WTC11 (cell line): ENCODE measurements at regions not wholly inside any gene's neighbourhood (a gene's known extent, or its start where the extent isn't known, plus 50 kb on each side); places are given as distances from the start of the nearest gene placed in this dataset.

Source experiments
- ATAC-seq: fragments of 200-7000 bp; cut with Tn5 transposase; 2 replicates; pipeline ENCODE4 v1.10.0; 2021; ENCODE audit warnings: mild to moderate bottlenecking, moderate library complexity
- CTCF ChIA-PET: fragments of 300-600 bp; sonication (Branson Sonifier 250); formaldehyde crosslinking; loops from one replicate; lab custom pipeline; 2021; ENCODE audit warnings: antibody characterized with exemption; lab: Charles Lee
- POLR2A ChIA-PET: fragments of 350-600 bp; sonication (Branson Sonifier 250); formaldehyde crosslinking; loops from one replicate; lab custom pipeline; 2021; ENCODE audit warnings: antibody characterized with exemption; lab: Charles Lee
- DNase-seq: peaks from one replicate; pipeline ENCODE4 v3.0.0; 2021; ENCODE audit warnings: low spot score
- H3K27ac Mint-ChIP-seq: 2 replicates; pipeline ENCODE4 v1.8.0; 2021; ENCODE audit warnings: mixed read lengths
- H3K27me3 Mint-ChIP-seq: 2 replicates; pipeline ENCODE4 v1.8.0; 2021; ENCODE audit warnings: low read depth, mild to moderate bottlenecking, moderate library complexity, mixed read lengths
- H3K36me3 Mint-ChIP-seq: 2 replicates; pipeline ENCODE4 v1.8.0; 2021; ENCODE audit warnings: mixed read lengths
- H3K4me1 Mint-ChIP-seq: 2 replicates; pipeline ENCODE4 v1.8.0; 2022; ENCODE audit warnings: mixed read lengths
- H3K4me3 Mint-ChIP-seq: 2 replicates; pipeline ENCODE4 v1.8.0; 2021; ENCODE audit warnings: mild to moderate bottlenecking, moderate library complexity, mixed read lengths
- H3K9me3 Mint-ChIP-seq: 2 replicates; pipeline ENCODE4 v1.8.0; 2021; ENCODE audit warnings: mixed read lengths
- ATF3 ChIP-seq: sonication (generic); formaldehyde crosslinking; conservative IDR thresholded peaks from 2 replicates; pipeline ENCODE4 v1.8.1; 2022; ENCODE audit warnings: mild to moderate bottlenecking, missing genetic modification reagents
- FOXP1 ChIP-seq: sonication (generic); formaldehyde crosslinking; IDR thresholded peaks from 2 replicates; pipeline ENCODE4 v1.8.0; 2022; ENCODE audit warnings: missing genetic modification reagents, mild to moderate bottlenecking, moderate library complexity, borderline replicate concordance
- GABPB1 ChIP-seq: sonication (generic); formaldehyde crosslinking; IDR thresholded peaks from 2 replicates; pipeline ENCODE4 v1.8.1; 2023; ENCODE audit warnings: mild to moderate bottlenecking, missing genetic modification reagents
- GRHL2 ChIP-seq: fragments of 250-450 bp; sonication (Bioruptor Pico); IDR thresholded peaks from 2 replicates; pipeline ENCODE4 v1.8.0; 2022; ENCODE audit warnings: mild to moderate bottlenecking, moderate library complexity; ENCODE audit not compliant: insufficient replicate concordance, severe bottlenecking
- HMGA2 ChIP-seq: fragments of 250-450 bp; sonication (Bioruptor Pico); IDR thresholded peaks from 2 replicates; pipeline ENCODE4 v1.4.0; 2021; ENCODE audit warnings: mild to moderate bottlenecking, moderate library complexity
- KAT7 ChIP-seq: sonication (generic); formaldehyde crosslinking; IDR thresholded peaks from 2 replicates; pipeline ENCODE4 v1.8.1; 2023; ENCODE audit warnings: missing genetic modification reagents, mild to moderate bottlenecking, borderline replicate concordance
- NFATC4 ChIP-seq: fragments of 250-450 bp; sonication (Bioruptor Pico); IDR thresholded peaks from 2 replicates; pipeline ENCODE4 v1.9.0; 2021; ENCODE audit warnings: mild to moderate bottlenecking
- NR3C1 ChIP-seq: sonication (generic); formaldehyde crosslinking; conservative IDR thresholded peaks from 2 replicates; pipeline ENCODE4 v1.8.1; 2023; ENCODE audit warnings: low read depth, mild to moderate bottlenecking, missing genetic modification reagents
- OVOL2 ChIP-seq: fragments of 250-450 bp; sonication (Bioruptor Pico); IDR thresholded peaks from 2 replicates; pipeline ENCODE4 v1.9.0; 2021; ENCODE audit warnings: mild to moderate bottlenecking, borderline replicate concordance
- SP1 ChIP-seq: sonication (generic); formaldehyde crosslinking; conservative IDR thresholded peaks from 2 replicates; pipeline ENCODE4 v1.8.1; 2022; ENCODE audit warnings: missing genetic modification reagents
- TEAD1 ChIP-seq: sonication (generic); formaldehyde crosslinking; IDR thresholded peaks from 2 replicates; pipeline ENCODE4 v1.8.0; 2022; ENCODE audit warnings: mild to moderate bottlenecking, missing genetic modification reagents
- ZNF138 ChIP-seq: sonication (generic); formaldehyde crosslinking; conservative IDR thresholded peaks from 2 replicates; pipeline ENCODE4 v1.8.1; 2022; ENCODE audit warnings: mild to moderate bottlenecking, moderate library complexity, missing genetic modification reagents
- ZNF396 ChIP-seq: fragments of 250-450 bp; sonication (Bioruptor Pico); IDR thresholded peaks from 2 replicates; pipeline ENCODE4 v1.8.0; 2021; ENCODE audit warnings: mild to moderate bottlenecking, moderate library complexity, borderline replicate concordance
- TF ChIP-seq, protein P1 (sequence below): fragments of 250-450 bp; sonication (Bioruptor Pico); IDR thresholded peaks from 2 replicates; pipeline ENCODE4 v1.9.0; 2021; ENCODE audit warnings: moderate library complexity, mild to moderate bottlenecking, inconsistent platforms, borderline replicate concordance
- TF ChIP-seq, protein P2 (sequence below): sonication (generic); formaldehyde crosslinking; IDR thresholded peaks from 2 replicates; pipeline ENCODE4 v1.8.1; 2022; ENCODE audit warnings: low read depth, missing genetic modification reagents, borderline replicate concordance
- TF ChIP-seq, protein P3 (sequence below): sonication (generic); formaldehyde crosslinking; IDR thresholded peaks from 2 replicates; pipeline ENCODE4 v1.8.0; 2022; ENCODE audit warnings: mild to moderate bottlenecking, missing genetic modification reagents
- TF ChIP-seq, protein P4 (sequence below): fragments of 250-450 bp; sonication (Bioruptor Pico); conservative IDR thresholded peaks from 2 replicates; pipeline ENCODE4 v1.9.0; 2021; ENCODE audit warnings: mild to moderate bottlenecking

DNA sequence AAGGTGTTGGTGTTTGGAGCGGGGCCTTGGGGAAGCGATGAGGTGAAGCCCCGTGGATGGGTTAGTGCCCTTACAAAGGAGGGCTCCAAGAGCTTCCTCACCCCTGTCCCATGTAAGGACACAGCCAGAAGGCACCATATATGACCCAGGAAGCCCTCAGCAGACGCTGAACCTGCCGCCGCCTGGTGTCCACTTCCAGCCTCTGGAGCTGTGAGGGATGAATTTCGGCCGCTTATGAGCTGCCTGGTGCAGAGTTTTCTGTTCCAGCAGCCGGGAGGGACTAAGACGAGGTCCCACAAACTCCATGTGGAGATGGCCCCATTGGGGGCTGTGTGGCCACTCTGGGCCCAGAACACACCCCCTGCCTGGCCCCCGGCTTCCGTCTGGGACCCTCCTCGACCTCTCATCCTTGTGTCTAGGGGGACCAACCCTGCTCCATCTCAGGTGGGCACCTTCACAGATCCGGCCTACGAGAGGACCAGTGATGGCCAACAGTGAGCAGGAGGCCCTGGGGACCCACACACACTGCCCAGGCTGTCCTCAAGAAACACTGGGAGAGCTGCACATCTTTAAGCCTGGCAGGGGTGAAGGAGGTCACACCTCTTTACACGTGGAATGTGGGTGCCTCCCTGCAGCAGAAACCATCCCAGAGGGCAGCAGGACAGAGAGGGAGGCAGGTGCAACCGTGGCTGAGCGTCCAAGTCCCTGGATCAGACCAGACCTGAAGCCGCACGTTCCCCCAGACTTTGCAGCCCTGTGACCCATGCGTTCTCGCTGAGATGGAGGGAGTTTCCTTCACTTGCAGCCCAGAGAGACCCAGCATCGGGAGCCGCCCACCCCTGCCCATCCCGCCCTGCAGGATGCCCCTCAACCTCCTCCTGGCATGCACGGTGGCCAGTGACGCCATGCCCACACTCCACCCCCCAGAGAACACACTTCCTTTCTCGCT lies 96.1 kb downstream of the PDGFA start (continued):
- TF ChIP-seq, protein P1, sequence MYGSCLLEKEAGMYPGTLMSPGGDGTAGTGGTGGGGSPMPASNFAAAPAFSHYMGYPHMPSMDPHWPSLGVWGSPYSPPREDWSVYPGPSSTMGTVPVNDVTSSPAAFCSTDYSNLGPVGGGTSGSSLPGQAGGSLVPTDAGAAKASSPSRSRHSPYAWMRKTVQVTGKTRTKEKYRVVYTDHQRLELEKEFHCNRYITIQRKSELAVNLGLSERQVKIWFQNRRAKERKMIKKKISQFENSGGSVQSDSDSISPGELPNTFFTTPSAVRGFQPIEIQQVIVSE (CRISPR knock-in tag) = no peak
- TF ChIP-seq HMGA2 (no peak), FOXP1 (CRISPR knock-in tag) (no peak), ATF3 (CRISPR knock-in tag) (no peak), NFATC4 (no peak), ZNF138 (CRISPR knock-in tag) (no peak), KAT7 (CRISPR knock-in tag) (no peak)
- TF ChIP-seq, protein P2, sequence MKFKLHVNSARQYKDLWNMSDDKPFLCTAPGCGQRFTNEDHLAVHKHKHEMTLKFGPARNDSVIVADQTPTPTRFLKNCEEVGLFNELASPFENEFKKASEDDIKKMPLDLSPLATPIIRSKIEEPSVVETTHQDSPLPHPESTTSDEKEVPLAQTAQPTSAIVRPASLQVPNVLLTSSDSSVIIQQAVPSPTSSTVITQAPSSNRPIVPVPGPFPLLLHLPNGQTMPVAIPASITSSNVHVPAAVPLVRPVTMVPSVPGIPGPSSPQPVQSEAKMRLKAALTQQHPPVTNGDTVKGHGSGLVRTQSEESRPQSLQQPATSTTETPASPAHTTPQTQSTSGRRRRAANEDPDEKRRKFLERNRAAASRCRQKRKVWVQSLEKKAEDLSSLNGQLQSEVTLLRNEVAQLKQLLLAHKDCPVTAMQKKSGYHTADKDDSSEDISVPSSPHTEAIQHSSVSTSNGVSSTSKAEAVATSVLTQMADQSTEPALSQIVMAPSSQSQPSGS (CRISPR knock-in tag) = no peak
- TF ChIP-seq, protein P3, sequence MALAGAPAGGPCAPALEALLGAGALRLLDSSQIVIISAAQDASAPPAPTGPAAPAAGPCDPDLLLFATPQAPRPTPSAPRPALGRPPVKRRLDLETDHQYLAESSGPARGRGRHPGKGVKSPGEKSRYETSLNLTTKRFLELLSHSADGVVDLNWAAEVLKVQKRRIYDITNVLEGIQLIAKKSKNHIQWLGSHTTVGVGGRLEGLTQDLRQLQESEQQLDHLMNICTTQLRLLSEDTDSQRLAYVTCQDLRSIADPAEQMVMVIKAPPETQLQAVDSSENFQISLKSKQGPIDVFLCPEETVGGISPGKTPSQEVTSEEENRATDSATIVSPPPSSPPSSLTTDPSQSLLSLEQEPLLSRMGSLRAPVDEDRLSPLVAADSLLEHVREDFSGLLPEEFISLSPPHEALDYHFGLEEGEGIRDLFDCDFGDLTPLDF (CRISPR knock-in tag) = no peak

GRCh38 chr7:424301-424935 lies 95.2 kb downstream of the PDGFA start:
- Mint-ChIP-seq H3K36me3 (no peaks in the 10 kb centered on the region), H3K4me3 (no peak overlapping the region), H3K27me3 (no peaks in the 10 kb centered on the region), H3K9me3 (peaks cover 12% of the 10 kb centered on the region), H3K27ac (no peak overlapping the region), H3K4me1 (peaks cover 6% of the 10 kb centered on the region)
- DNase-seq = no peak
- no peak for TF ChIP-seq GABPB1
- TF ChIP-seq, protein P4, sequence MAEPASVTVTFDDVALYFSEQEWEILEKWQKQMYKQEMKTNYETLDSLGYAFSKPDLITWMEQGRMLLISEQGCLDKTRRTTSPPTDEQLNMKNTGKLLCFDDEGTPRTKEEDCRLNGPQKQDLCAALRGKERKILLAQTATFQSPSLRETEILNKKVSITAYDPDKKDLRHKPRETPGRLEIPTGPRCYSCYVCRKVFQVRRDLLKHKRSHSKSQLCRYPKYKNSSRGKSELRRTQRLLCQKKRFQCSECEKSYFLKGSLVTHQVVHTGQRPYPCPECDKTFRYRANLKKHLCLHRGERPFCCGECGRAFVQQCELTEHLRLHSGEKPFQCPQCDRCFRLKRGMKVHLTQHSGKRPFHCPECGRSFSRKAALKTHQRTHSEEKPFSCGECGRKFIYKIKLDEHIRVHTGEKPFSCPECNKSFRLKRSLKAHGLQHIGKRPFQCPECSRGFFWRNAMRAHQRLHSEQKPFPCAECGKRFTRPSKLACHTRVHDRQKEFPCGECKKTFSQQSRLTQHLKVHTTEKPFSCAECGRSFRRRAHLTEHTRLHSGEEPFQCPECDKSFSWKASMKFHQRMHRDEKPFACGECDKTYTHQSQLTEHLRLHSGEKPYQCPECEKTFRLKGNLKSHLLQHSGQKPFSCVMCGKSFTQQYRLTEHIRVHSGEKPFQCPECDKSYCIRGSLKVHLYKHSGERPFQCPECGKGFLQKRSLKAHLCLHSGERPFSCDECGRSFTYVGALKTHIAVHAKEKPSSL (CRISPR knock-in tag) = no peak
- TF ChIP-seq SP1 (CRISPR knock-in tag) = no peak
- TF ChIP-seq NR3C1 (CRISPR knock-in tag) = no peak
- no peak for TF ChIP-seq KAT7 (CRISPR knock-in tag)
- no peak for TF ChIP-seq TEAD1
- no peak for TF ChIP-seq OVOL2 (CRISPR knock-in tag)
- TF ChIP-seq GRHL2 = no peak
- no peak for TF ChIP-seq ZNF396
- CTCF ChIA-PET = no interaction called here
- ATAC-seq = no peak
- POLR2A ChIA-PET = no interaction called here
